OCI-LY1 (cell line): ENCODE measurements at regions not wholly inside any gene's neighbourhood (a gene's known extent, or its start where the extent isn't known, plus 50 kb on each side); places are given as distances from the start of the nearest gene placed in this dataset.

Experiments used
- EZH2 ChIP-seq: fragments of 200-600 bp; sonication (generic), shearing (Covaris generic); IDR thresholded peaks from 2 replicates; pipeline ENCODE4 v1.8.0; 2017; ENCODE audit warnings: borderline replicate concordance, mixed run types, mild to moderate bottlenecking, antibody characterized with exemption, low read length, moderate library complexity, mixed read lengths
- TF ChIP-seq, protein P1 (sequence below): fragments of 200-600 bp; sonication (generic), shearing (Covaris generic); IDR thresholded peaks from 2 replicates; pipeline ENCODE4 v1.5.1; 2017; ENCODE audit warnings: mild to moderate bottlenecking, antibody characterized with exemption, low read length, moderate library complexity, mixed read lengths

GRCh38 chr21:15446223-15446622 lies 283.6 kb upstream of the USP25 start:
- TF ChIP-seq, protein P1, sequence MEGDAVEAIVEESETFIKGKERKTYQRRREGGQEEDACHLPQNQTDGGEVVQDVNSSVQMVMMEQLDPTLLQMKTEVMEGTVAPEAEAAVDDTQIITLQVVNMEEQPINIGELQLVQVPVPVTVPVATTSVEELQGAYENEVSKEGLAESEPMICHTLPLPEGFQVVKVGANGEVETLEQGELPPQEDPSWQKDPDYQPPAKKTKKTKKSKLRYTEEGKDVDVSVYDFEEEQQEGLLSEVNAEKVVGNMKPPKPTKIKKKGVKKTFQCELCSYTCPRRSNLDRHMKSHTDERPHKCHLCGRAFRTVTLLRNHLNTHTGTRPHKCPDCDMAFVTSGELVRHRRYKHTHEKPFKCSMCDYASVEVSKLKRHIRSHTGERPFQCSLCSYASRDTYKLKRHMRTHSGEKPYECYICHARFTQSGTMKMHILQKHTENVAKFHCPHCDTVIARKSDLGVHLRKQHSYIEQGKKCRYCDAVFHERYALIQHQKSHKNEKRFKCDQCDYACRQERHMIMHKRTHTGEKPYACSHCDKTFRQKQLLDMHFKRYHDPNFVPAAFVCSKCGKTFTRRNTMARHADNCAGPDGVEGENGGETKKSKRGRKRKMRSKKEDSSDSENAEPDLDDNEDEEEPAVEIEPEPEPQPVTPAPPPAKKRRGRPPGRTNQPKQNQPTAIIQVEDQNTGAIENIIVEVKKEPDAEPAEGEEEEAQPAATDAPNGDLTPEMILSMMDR = no peak
- no peak for TF ChIP-seq EZH2
